KMS-11 (cell line): ENCODE measurements at regions not wholly inside any gene's neighbourhood (a gene's known extent, or its start where the extent isn't known, plus 50 kb on each side); places are given as distances from the start of the nearest gene placed in this dataset.

Source experiments
- H2AFZ ChIP-seq: fragments of 200-600 bp; sonication (generic); 2 replicates; pipeline ENCODE4 v1.6.1; 2016; ENCODE audit warnings: antibody characterized with exemption, mixed run types, low read depth
- H3K27ac ChIP-seq: fragments of 200-600 bp; sonication (generic); 2 replicates; pipeline ENCODE4 v1.6.1; 2016; ENCODE audit warnings: mild to moderate bottlenecking, mixed run types
- H3K27me3 ChIP-seq: fragments of 200-600 bp; sonication (generic); 2 replicates; pipeline ENCODE4 v1.6.1; 2017; ENCODE audit warnings: mild to moderate bottlenecking, low read depth, mixed run types, moderate library complexity; ENCODE audit not compliant: insufficient read depth
- H3K36me3 ChIP-seq: fragments of 200-600 bp; sonication (generic); 2 replicates; pipeline ENCODE4 v1.6.1; 2017; ENCODE audit warnings: mild to moderate bottlenecking, mixed run types; ENCODE audit not compliant: insufficient read depth
- H3K4me1 ChIP-seq: fragments of 200-600 bp; sonication (generic); 2 replicates; pipeline ENCODE4 v1.6.1; 2016; ENCODE audit warnings: mild to moderate bottlenecking, low read depth, mixed run types; ENCODE audit not compliant: poor library complexity, severe bottlenecking
- H3K4me2 ChIP-seq: fragments of 200-600 bp; sonication (generic); 2 replicates; pipeline ENCODE4 v1.7.0; 2016; ENCODE audit warnings: mild to moderate bottlenecking, mixed run types
- H3K4me3 ChIP-seq: fragments of 200-600 bp; sonication (generic); IDR thresholded peaks from 2 replicates; pipeline ENCODE4 v1.6.1; 2017; ENCODE audit warnings: low read depth, low read length, mixed read lengths; ENCODE audit not compliant: insufficient read depth
- H3K79me2 ChIP-seq: fragments of 200-600 bp; sonication (generic); 2 replicates; pipeline ENCODE4 v1.6.1; 2016; ENCODE audit warnings: low read depth, mixed run types; ENCODE audit not compliant: insufficient read depth
- H3K9ac ChIP-seq: fragments of 200-600 bp; sonication (generic); 2 replicates; pipeline ENCODE4 v1.6.1; 2016; ENCODE audit warnings: mild to moderate bottlenecking, mixed run types
- H4K20me1 ChIP-seq: fragments of 200-600 bp; sonication (generic); 2 replicates; pipeline ENCODE4 v1.6.1; 2016; ENCODE audit warnings: mild to moderate bottlenecking, mixed run types; ENCODE audit not compliant: insufficient read depth
- CTCF ChIP-seq: fragments of 200-600 bp; sonication (generic); conservative IDR thresholded peaks from 2 replicates; pipeline ENCODE4 v1.6.1; 2017; ENCODE audit warnings: low read depth, mild to moderate bottlenecking, antibody characterized with exemption, low read length, moderate library complexity, mixed read lengths

- Histone ChIP-seq H3K79me2 (no peaks in the 10 kb centered on the region), H3K27ac (no peak overlapping the region), H3K4me1 (peaks cover 19% of the 10 kb centered on the region), H4K20me1 (no peaks in the 10 kb centered on the region), H3K4me3 (no peak overlapping the region), H3K4me2 (no peak overlapping the region), H2AFZ (no peak overlapping the region), H3K9ac (no peak overlapping the region), H3K27me3 (no peaks in the 10 kb centered on the region), H3K36me3 (no peaks in the 10 kb centered on the region)
- TF ChIP-seq CTCF: no peak
Measured at GRCh38 chr5:58069016-58069705, 390.7 kb downstream of the PLK2 start.

- Histone ChIP-seq H3K4me1 (peaks cover 45% of the 10 kb centered on the region), H3K27me3 (no peaks in the 10 kb centered on the region), H3K4me2 (peak overlapping the region; percentile 20), H3K79me2 (no peaks in the 10 kb centered on the region), H3K27ac (no peak overlapping the region), H3K9ac (no peak overlapping the region), H4K20me1 (no peaks in the 10 kb centered on the region), H3K4me3 (no peak overlapping the region), H2AFZ (no peak overlapping the region), H3K36me3 (no peaks in the 10 kb centered on the region)
- TF ChIP-seq CTCF: no peak
Measured at GRCh38 chr5:58066557-58066956, 393.3 kb downstream of the PLK2 start.

GRCh38 chr5:58066076-58066475 lies 393.8 kb downstream of the PLK2 start:
- no peak for TF ChIP-seq CTCF
- H3K4me3 ChIP-seq: no peak overlapping the region
- no peak overlapping the region for H3K9ac ChIP-seq
- no peak overlapping the region for H3K27ac ChIP-seq
- no peaks in the 10 kb centered on the region for H3K27me3 ChIP-seq
- no peaks in the 10 kb centered on the region for H3K79me2 ChIP-seq
- no peaks in the 10 kb centered on the region for H3K36me3 ChIP-seq
- peaks cover 50% of the 10 kb centered on the region for H3K4me1 ChIP-seq
- no peaks in the 10 kb centered on the region for H4K20me1 ChIP-seq
- no peak overlapping the region for H2AFZ ChIP-seq
- peak overlapping the region; percentile 20; the same call in 1 of the 2 replicates for H3K4me2 ChIP-seq

GRCh38 chr5:58064801-58065200 lies 395.1 kb downstream of the PLK2 start:
- H3K27ac ChIP-seq: no peak overlapping the region
- H3K4me1 ChIP-seq: peaks cover 59% of the 10 kb centered on the region
- H3K36me3 ChIP-seq: no peaks in the 10 kb centered on the region
- no peaks in the 10 kb centered on the region for H3K27me3 ChIP-seq
- no peak overlapping the region for H3K4me3 ChIP-seq
- no peak for TF ChIP-seq CTCF
- no peak overlapping the region for H3K9ac ChIP-seq
- H3K4me2 ChIP-seq: no peak overlapping the region
- H3K79me2 ChIP-seq: no peaks in the 10 kb centered on the region
- no peak overlapping the region for H2AFZ ChIP-seq
- no peaks in the 10 kb centered on the region for H4K20me1 ChIP-seq
